Esophagus squamous epithelium (tissue), 5 donors: ENCODE measurements at regions not wholly inside any gene's neighbourhood (a gene's known extent, or its start where the extent isn't known, plus 50 kb on each side); places are given as distances from the start of the nearest gene placed in this dataset.

Experiments used
- DNase-seq: peaks from one replicate; lab custom pipeline; 2025; lab: John Stamatoyannopoulos, UW
- H3K27ac ChIP-seq, 4 donors: fragments of 200-600 bp; sonication (generic); one replicate each; pipeline ENCODE4 v1.5.1; 2016 to 2019; ENCODE audit warnings: mild to moderate bottlenecking in 1 of 4
- H3K27me3 ChIP-seq, 4 donors: fragments of 200-600 bp; sonication (generic); 1 replicate in 3 of 4; 2 replicates in 1 of 4; pipeline versions ENCODE4 v1.5.1 to v1.6.0; 2017 to 2021; ENCODE audit warnings: antibody characterized with exemption in 1 of 4
- H3K36me3 ChIP-seq, 3 donors: fragments of 200-600 bp; sonication (generic); one replicate each; pipeline ENCODE4 v1.5.1; 2016 to 2019
- H3K4me1 ChIP-seq, 3 donors: fragments of 200-600 bp; sonication (generic); one replicate each; pipeline ENCODE4 v1.5.1; 2017 to 2019
- H3K4me3 ChIP-seq, 4 donors: fragments of 200-600 bp; sonication (generic); 1 replicate in 3 of 4; 2 replicates in 1 of 4; pipeline ENCODE4 v1.5.1; 2016 to 2019; ENCODE audit warnings: mild to moderate bottlenecking in 2 of 4, moderate library complexity in 1 of 4
- H3K9me3 ChIP-seq, 3 donors: fragments of 200-600 bp; sonication (generic); one replicate each; pipeline ENCODE4 v1.5.1; 2016 to 2019
- CTCF ChIP-seq, 6 experiments: fragments of 450-650 bp in 4 of 6; fragments of 200-600 bp in 2 of 6; sonication (generic) in 2 of 6; IDR thresholded peaks; one replicate each; pipeline ENCODE4 v1.5.1; 2016 to 2019; ENCODE audit warnings: antibody characterized with exemption in 6 of 6, mild to moderate bottlenecking in 4 of 6, moderate library complexity in 4 of 6
- POLR2A ChIP-seq, 4 donors: fragments of 450-650 bp; IDR thresholded peaks; one replicate each; pipeline ENCODE4 v1.6.1; 2017; ENCODE audit warnings: antibody characterized with exemption in 4 of 4, mild to moderate bottlenecking in 4 of 4, moderate library complexity in 3 of 4
- WGBS, 2 donors: methylation state at CpG; one replicate each; pipeline ENCODE4 v1.1.5; 2018; 5-methylcytosine and 5-hydroxymethylcytosine counted together
- intact Hi-C: fragments of 100-400 bp; cut with DNase I; formaldehyde crosslinking; loops from one replicate; pipeline ENCODE4 v1.15.0; 2022
- donor health status: DM: yes; HTN: yes; CAD: no.

- no peak for DNase-seq
- TF ChIP-seq CTCF (IDR thresholded peaks at IDR 0.05) (no peak), POLR2A (IDR thresholded peaks at IDR 0.05) (no peak)
- intact Hi-C loops, result no loop called here
- Histone ChIP-seq H3K4me1 (no peaks in the 10 kb centered on the region), H3K27me3 (no peaks in the 10 kb centered on the region), H3K4me3 (no peak overlapping the region), H3K9me3 (no peaks in the 10 kb centered on the region), H3K27ac (no peak overlapping the region), H3K36me3 (no peaks in the 10 kb centered on the region)
- 28 to 36% methylated on average over 1 of the region's 1 CpG for WGBS, 2 donors
Observed at GRCh38 chr4:175560604-175561003, 251.5 kb downstream of the GPM6A start.

- intact Hi-C loops, result no loop called here
- WGBS, 2 donors, result 55 to 78% methylated on average over 1 of the region's 1 CpG
- H3K27ac ChIP-seq, result no peak overlapping the region
- no peaks in the 10 kb centered on the region for H3K4me1 ChIP-seq
- TF ChIP-seq POLR2A (IDR thresholded peaks at IDR 0.05) (no peak), CTCF (IDR thresholded peaks at IDR 0.05) (no peak)
- DNase-seq, result no peak
- H3K4me3 ChIP-seq, result no peak overlapping the region
- H3K9me3 ChIP-seq, result no peaks in the 10 kb centered on the region
- no peaks in the 10 kb centered on the region for H3K27me3 ChIP-seq
- H3K36me3 ChIP-seq, result no peaks in the 10 kb centered on the region
Observed at GRCh38 chr4:175561696-175562095, 250.4 kb downstream of the GPM6A start.

GRCh38 chr4:175562111-175562510, 250.0 kb downstream of the GPM6A start:
- H3K36me3 ChIP-seq, result no peaks in the 10 kb centered on the region
- H3K27me3 ChIP-seq, result no peaks in the 10 kb centered on the region
- no peak overlapping the region for H3K27ac ChIP-seq
- no peak for DNase-seq
- no peaks in the 10 kb centered on the region for H3K4me1 ChIP-seq
- H3K9me3 ChIP-seq, result no peaks in the 10 kb centered on the region
- H3K4me3 ChIP-seq, result no peak overlapping the region
- 35 to 39% methylated on average over 2 of the region's 2 CpGs for WGBS, 2 donors
- TF ChIP-seq POLR2A (IDR thresholded peaks at IDR 0.05) (no peak), CTCF (IDR thresholded peaks at IDR 0.05) (no peak)
- intact Hi-C loops, result no loop called here

- 80 to 89% methylated on average over 4 of the region's 4 CpGs for WGBS, 2 donors
- TF ChIP-seq POLR2A (IDR thresholded peaks at IDR 0.05), result no peak
- TF ChIP-seq CTCF (IDR thresholded peaks at IDR 0.05), result no peak
- Histone ChIP-seq H3K27ac (no peak overlapping the region), H3K4me1 (no peaks in the 10 kb centered on the region), H3K9me3 (no peaks in the 10 kb centered on the region), H3K36me3 (no peaks in the 10 kb centered on the region), H3K27me3 (no peaks in the 10 kb centered on the region), H3K4me3 (no peak overlapping the region)
- intact Hi-C loops, result no loop called here
- no peak for DNase-seq
Observed at GRCh38 chr4:175562542-175562941, 249.5 kb downstream of the GPM6A start.
